ENCODE measurements at regions not wholly inside any gene's neighbourhood (a gene's known extent, or its start where the extent isn't known, plus 50 kb on each side); places are given as distances from the start of the nearest gene placed in this dataset.

DNA sequence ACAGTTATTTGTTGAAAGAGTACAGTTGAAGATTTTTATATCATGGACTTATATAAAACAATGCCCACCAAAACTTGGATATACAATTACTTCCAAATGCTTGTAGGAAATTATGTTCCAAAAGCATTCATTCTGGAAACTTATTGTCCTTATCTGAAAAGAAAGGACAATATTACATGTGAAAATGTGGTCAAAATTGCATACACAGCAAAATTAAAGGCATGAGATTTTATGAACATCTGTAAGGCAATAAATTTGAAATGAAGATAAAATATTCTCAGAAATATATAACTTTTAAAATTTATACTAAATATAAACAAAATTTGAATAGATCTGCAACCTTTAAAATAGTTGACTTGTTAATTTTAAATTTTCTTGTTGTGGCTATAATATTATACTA, 1173.8 kb downstream of the NLGN4X start:
- no peak for DNase-seq

DNA sequence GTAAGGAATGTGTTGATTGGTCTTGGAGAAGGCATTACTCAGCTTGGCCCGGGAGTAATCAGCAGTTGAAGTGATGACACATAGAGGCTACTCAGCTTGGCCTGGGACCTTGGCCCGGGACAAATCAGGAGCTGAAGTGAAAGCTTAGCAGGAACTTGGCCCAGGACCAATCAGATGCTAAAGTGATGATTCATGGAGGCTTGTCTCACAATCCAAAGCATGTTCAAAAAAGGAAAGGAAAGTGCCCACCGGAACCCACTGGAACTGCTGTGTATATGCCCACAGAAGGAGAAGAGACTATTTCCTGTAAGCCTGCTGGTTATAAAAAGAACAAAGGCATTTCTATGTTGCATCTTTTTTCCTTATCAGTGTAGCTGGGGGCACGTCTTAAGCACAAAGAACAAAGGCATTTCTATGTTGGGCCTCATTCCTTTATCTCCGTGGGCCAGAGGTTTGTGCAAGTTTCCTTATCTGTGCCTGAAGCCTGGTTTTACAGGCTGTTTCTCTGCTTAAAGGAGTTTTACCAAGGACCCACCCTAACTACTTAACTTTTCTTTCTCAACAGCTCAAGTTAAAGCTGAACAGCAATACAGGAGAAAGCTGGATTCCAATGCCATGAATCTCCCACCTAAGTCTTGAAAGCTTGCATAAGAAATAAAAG, 1176.7 kb downstream of the NLGN4X start:
- DNase-seq, result no peak

GRCh38 chrX:5042563-5042962, 1186.1 kb downstream of the NLGN4X start:
- no peak for DNase-seq

DNA sequence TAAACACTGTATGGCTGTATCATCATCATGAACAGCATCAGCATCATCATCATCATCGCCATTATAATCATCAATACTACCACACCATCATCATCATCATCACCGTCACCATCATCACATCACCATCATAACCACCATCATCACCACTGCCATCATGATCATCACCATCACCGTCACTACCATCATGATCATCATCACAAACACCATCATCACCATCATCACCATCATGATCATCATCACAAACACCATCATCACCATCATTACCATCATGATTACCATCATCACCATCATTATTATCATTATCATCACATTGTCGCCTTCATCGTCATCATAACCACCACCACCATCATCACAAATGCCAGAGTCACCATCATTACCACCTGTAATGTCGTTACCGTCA, 1196.9 kb downstream of the NLGN4X start:
- no peak for DNase-seq

DNA sequence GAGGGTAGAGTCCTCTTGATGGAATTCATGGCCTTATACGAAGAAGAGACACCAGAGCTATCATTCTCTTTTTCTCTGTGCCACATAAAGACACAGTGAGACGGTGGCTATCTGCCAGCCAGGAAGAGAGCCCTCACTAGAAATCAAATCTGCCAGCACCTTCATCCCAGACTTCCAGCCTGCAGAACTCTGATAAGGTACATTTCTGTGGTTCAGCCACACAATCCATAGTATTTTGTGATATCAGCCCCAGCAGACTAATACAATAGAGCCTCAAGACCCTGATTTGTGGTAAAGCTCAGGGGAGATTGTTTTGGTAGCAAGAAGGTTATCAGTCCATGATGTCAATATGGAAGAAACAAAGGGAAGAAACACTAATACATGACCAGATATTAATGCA, 1213.2 kb downstream of the NLGN4X start:
- no peak for DNase-seq

DNA sequence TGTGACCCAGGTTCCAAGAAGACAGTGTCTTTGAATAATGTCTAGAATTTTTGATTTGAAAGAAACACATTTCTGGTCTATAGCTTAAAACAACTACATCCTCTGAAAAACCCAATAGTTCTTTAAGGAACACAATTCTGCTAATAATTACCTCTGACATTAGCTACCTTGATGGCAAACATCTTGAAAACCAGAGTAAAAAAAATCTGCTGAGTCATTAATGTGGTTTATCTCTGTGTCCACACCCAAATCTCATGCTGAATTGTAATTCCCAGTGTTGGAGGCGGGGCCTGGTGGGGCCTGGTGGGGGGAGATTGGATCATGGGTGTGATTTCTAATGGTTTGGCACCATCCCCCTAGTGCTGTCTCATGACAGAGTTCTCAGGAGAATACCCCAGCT, 1233.8 kb downstream of the NLGN4X start:
- no peak for DNase-seq

GRCh38 chrX:4978613-4979012, 1250.1 kb downstream of the NLGN4X start:
- DNase-seq, result no peak

DNA sequence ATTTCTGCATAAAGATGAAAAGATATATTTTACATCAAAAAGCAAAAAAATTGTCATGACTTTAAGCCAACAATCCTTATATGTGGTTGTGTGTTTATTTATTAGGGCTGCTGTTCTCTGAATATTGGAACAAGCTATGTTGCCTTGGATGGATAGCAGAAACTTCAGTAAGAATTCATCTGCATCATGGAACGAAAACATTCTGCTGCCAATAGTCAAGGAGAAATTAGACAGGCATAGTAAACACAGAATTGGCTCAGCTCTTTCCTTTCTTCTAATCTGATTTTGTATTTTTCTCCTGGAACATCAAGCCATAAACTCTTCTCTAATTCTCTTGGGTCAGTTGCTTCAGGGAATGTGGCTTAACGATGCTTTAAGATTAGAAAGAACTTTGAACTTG, 1257.0 kb downstream of the NLGN4X start:
- no peak for DNase-seq

GRCh38 chrX:4964112-4964511, 1250.7 kb upstream of the PRKX start:
- DNase-seq, result no peak

DNA sequence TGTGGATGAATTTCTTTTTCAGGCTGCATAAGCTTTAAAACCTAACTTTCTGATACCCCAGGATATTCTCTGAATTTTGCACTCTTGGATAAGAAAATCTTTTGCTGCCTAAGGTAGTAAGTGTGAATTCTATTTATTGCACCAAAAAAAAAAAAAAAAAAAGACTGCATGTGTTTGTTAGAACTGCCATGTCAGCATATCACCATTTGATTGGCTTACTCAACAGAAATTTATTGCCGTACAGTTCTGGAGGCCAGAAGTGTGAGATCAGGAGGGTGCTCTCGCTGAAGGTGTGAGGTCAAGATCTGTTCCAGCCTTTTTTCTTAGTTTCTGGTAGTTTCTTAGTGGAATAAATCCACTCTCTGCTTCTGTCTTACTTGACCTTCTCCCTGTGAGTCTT, 1250.0 kb upstream of the PRKX start:
- no peak for DNase-seq

- no peak for DNase-seq
Measured at GRCh38 chrX:4944767-4945166, 1231.3 kb upstream of the PRKX start.

DNA sequence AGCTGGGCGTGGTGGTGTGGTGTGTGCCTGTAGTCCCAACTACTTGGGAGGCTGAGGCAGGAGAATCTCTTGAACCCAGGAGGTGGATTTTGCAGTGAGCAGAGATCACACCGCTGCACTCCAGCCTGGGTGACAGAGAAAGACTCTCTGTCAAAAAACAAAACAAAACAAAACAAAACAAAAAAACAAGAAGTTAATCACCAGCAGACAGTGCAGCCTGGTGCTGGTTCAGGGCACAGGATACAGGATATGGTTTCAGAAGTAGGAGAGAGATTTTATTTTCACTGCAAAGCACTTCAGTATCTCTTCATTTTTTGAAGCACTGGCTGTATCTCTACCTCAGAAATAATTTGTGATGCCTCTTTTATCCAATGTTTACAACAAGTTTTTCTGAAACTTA, 1222.9 kb upstream of the PRKX start:
- DNase-seq, result no peak

- peak; percentile 17 for DNase-seq
Measured at GRCh38 chrX:4935846-4936245, 1222.4 kb upstream of the PRKX start.

GRCh38 chrX:4935401-4935800, 1222.0 kb upstream of the PRKX start:
- DNase-seq, result no peak

DNA sequence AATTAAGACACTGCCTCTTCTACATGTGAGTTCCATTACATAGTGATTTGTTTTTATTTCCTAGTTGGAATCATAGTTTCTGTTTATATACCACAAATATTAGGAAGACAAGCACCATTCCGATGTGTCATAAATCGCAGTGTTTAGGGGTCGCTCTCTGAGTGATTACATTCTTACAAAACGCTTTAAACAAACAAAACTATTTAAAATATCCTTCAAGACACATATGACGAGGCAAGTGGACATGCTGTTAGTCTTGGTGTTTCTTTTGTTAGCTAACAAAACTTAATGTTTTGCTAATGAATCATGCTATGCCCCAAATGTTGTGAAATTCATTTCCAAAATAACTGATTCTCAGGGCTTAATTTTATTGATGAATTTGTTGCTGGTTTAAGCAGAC, 1219.3 kb upstream of the PRKX start:
- DNase-seq, result no peak

GRCh38 chrX:4930426-4930825, 1217.0 kb upstream of the PRKX start:
- DNase-seq, result no peak

DNA sequence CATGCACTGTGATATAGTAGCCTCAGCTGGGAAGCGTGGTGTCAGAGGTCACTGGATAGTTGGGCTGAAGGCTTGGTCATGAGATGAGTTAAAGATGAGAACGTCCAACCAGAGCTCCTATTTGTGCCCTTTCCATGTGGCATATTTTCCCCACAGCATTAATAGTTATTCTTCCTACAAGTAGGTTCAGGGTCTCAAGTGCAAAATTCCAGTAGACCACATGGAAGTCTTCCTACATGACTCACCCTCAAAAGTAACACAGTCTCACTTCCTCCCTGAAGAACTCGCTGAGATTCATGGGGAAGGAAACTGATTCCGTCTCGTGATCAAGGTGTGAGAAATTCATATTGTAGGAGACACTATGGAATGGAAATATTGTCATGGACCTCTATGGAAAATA, 1212.5 kb upstream of the PRKX start:
- DNase-seq, result no peak

DNA sequence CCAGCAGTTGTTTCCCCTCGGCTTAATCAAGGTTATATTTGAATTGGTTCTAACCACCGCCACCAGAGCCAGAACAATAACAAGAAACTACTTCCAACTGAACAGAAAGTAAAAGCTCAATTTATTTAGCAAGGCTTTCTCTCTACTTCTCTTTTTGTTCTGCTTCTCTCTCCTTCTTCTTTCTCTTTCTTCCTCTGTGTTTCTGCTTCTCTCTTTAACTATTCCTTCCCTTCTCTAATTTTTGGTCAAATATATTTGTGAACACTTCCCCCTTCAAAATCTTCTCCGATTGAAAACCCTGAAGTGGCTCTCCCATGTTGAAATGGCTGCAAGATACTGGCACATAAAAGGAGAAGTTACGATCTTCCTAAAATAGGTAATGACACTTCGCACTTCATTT, 1195.9 kb upstream of the PRKX start:
- DNase-seq, result peak; percentile 14

DNA sequence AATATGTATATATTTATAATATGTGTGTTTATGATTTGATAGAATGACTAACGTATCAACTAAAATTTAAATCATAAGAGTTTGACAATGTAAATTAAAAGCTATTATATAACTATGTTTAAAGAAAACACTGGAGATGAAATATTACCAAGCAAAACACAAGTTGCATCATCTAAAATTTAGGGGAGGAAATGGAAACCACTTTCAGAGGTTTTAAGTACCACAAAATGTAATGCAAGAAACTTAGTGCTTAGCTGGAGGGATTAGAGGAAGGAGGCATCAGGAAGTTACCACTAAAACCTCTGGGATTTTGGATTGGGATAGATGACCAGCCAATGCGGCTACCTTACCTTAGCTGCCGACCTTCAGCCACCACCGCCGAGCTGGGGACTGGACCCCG, 1192.1 kb upstream of the PRKX start:
- DNase-seq, result no peak

GRCh38 chrX:4881277-4881676, 1167.8 kb upstream of the PRKX start:
- DNase-seq, result no peak

- no peak for DNase-seq
Measured at GRCh38 chrX:4878640-4879039, 1165.2 kb upstream of the PRKX start.

- no peak for DNase-seq
Measured at GRCh38 chrX:4876268-4876667, 1162.8 kb upstream of the PRKX start.

GRCh38 chrX:4851534-4851933, 1138.1 kb upstream of the PRKX start:
- no peak for DNase-seq

GRCh38 chrX:4850312-4850711, 1136.9 kb upstream of the PRKX start:
- no peak for DNase-seq

DNA sequence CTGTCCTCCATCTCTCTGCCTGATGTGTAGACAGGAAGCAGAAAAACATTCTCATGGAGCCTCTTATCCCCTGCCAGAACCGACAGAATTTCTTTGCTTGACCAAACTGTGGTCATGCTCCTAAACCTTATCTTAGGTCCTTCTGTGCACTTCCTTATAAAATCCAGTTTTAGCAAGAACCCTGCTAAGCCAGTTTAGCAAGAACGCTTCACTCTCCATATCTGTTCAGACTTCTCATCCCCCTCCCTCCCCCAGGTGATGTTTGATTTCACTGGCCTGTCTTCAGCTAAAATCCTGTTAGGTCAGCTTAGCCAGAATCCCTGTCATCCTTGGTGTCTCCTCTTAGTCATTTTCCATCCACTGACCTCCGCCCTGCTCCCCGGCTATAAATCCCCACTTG, 1130.9 kb upstream of the PRKX start:
- DNase-seq, result no peak
